Myocyte (in vitro differentiated cells): ENCODE measurements at regions not wholly inside any gene's neighbourhood (a gene's known extent, or its start where the extent isn't known, plus 50 kb on each side); places are given as distances from the start of the nearest gene placed in this dataset.

Experiments
- DNase-seq: peaks from one replicate; pipeline ENCODE4 v3.0.0-alpha.2; 2012; ENCODE audit warnings: low read depth

DNA sequence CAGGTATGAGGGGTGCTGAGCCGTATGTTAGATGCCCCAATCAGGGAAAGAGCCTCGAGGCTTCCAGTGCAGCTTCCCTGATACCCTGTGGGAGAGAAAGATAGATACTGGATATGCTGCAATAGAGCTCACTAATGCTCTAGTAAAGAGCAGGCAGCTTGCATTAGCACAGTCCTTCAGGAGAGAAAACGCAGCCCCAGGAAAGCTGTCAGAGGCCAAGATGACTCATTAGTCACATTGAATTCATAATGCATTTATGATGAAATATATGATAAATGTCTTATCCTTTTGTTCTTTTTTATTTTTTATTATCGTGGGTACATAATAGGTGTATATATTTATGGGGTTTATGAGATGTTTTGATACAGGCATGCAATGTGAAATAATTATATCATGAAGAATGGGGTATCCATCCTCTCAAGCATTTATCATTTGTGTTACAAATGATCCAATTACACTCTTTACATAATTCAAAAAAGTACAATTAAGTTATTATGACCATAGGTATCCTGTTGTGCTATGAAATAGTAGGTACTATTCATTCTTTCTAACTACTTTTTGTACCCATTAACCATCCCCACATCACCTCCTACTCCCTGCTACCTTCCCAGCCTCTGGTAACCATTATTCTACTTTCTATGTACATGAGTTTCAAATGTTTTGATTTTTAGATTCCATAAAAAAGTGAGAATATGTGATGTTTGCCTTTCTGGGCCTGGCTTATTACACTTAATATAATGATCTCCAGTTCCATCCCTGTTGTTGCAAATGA lies 94.5 kb upstream of the TOP3B start:
- peak; percentile 37 for DNase-seq

DNA sequence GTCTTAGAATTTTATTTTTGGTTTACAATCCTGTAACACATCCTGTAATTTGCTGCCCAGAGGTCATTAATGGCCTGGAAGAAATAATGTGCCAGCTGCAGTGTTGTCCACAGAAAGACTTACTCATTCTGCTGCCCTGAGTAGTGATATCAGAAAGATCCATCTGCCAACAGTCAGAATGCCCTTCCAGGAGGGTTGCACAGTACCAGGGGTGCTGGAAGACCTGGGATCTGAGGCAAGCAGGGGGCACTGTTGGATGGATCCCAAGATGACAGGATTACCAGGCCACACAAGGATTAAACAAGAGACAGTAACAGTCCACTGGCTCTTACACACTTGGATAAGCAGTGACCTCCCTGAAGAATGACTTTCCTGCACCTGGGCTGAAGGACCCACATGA lies 93.8 kb upstream of the TOP3B start:
- peak; percentile 88 for DNase-seq

DNA sequence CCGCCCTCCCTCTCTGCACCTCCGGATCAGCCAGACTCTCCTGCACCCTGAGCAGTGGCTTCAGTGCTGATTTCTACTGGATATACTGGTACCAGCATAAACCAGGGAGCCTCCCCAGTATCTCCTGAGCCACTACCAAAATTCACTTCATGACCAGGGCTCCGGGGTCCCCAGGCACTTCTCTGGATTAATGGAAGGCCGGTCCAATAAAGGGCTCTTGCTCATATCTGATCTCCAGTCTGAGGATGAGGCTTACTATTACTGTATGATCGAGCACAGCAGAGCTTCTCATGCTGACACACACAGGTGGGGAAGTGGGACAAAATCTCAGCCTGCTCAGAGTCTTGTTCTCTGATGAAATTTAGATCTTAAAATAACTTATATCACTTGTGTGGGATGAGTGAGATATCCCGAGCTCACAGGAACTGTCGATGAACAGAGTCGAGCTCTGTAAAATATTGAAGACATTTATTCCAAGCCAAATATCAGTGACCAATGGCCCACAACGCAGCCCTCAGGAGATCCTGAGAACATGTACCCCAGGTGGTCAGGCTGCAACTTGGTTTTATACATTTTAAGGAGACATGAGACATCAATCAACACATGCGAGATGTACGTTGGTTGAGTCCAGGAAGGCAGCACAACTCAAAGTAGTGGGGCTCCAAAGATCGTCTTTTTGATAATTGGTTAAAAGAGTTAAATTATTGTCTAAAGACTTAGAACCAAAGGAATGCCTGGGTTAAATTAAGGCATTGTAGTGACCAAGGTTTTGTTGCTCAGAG lies 93.0 kb upstream of the TOP3B start:
- DNase-seq: peak; percentile 41

DNA sequence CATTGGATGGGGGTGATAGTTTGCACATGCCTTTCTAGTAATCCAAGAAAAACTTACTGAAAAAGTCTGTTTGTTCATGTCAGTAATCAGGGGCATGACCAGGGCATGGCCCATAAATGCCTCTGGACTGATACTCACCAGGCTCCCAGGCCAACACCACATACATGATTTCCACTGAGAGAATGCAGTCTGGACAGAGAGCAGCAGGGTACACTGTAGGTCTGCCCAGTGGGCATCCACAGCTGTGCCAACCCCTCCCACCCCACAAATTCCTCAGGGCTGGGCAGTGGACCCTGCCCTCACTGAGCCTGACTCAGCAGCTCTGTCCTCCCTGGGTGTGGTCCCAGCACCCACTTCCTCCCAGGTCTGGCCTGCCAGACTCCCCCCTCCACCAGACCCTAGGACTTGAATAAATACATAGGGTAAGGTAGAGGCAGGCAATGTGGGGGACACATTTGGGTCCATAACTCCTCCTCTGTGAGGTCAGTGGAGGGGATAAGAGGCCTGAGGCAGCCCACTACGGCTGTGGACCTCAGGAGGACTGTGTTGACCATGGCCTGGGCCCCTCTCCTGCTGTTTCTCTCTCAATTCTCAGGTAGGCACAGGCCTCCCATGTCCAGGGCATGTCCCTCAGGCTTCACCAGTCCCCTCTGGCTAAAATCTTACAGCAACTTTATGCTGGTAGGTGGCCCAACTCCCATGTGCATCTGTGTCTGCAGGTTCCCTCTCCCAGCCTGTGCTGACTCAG lies 92.2 kb upstream of the TOP3B start:
- peak; percentile 93 for DNase-seq

DNA sequence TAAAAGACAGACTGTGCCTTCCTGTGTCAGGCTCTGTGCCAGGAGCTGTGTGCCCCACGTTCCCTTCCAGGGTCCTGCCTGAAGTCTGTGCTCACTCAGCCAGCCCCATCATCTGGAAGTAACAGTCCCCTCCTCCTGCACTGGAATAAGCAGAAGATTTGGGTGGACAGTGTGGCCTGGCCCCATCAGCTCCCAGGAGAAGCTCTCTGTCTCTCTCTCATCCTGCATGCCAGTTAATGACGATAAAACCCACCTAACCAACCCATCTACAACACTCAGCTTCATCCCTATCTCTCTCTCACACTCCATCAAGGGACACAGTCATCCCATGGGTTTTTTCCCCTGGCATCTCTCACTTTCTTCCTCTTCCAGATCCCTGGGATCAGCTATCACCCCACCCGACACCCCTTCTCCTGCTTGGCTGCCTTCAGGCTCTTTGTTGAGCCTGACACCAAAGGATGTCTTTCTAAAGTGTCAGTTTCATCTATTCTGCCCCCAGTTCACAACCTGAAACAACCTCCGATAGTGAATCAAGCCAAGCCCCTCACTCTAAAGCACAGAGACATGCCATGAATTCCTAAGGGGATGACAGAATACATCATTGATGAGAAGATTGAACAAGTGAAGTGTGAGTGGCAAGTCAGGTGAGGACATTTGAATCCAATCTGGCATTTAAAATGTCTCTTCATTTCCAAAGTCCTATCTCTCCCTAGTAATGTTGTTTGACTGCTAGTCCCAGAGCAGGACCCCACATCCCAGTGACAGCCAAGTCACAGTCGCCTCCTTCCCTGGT lies 91.4 kb upstream of the TOP3B start:
- DNase-seq: no peak

DNA sequence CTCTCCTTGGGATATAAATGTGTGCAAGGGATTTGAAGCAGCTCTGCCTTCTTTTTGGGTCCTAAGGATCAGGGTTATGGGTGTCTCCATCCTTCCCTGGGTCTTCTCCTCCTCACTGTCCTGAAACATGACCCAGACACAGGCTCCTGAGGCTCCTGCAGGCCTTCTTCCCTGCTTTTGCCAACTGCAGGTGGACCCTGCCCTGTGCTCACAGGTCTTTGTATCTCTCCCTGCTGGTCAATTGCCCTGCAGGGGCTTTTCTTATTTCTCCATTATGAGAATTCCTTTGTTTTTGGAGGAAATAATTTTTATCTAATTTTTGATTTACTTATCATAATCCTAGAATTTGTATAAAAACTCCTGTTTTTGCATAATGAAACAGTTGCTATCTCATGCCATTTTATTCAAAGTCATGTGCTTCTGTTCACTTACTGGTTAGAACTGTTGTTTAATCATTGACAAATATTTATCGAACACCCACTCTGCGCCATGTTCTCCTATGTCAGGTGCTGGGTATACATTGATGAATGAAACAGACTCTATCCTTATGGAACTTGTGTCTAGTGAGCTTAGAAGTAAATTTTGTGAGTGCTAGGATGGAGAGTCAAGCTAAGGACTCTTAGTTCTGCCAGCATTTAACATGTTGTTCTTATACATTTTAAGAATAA lies 89.7 kb upstream of the TOP3B start:
- DNase-seq: no peak

DNA sequence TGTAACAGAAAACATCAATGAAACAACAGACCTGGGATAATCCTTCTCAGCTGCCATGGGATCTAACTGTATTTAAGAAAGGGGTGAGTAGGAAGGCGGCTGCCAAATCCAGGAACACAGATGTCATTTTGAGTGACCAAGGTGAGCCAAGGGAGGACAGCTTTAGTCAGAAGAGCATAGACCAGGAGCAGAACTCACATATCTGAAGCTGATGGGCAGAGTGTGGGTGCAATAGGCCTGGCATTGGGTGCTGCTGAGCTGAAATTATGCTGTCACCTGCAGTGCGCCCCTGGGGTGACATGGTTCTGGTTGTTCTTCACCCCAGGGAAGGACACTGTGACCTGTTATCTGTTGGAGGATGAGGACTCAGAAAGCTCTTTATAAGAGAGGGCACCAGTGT lies 88.9 kb upstream of the TOP3B start:
- no peak for DNase-seq

DNA sequence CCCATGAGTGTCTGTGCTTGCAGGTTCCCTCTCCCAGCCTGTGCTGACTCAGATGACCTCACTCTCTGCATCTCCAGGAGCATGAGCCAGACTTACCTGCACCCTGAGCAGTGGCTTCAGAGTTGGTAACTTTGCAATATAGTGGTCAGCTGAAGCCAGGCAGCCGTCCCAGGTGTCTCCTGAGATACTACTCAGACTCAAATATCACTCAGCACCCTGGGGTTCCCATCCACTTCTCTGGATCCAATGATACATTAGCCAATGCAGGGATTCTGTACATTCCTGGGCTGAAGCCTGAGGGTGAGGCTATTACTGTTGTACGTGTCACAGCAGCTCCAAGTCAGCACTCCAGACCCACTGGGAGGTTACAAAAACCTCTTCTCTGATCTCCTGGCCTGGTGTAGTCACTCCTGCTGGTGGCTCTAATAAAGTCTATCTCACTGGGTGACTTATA lies 87.8 kb upstream of the TOP3B start:
- no peak for DNase-seq

DNA sequence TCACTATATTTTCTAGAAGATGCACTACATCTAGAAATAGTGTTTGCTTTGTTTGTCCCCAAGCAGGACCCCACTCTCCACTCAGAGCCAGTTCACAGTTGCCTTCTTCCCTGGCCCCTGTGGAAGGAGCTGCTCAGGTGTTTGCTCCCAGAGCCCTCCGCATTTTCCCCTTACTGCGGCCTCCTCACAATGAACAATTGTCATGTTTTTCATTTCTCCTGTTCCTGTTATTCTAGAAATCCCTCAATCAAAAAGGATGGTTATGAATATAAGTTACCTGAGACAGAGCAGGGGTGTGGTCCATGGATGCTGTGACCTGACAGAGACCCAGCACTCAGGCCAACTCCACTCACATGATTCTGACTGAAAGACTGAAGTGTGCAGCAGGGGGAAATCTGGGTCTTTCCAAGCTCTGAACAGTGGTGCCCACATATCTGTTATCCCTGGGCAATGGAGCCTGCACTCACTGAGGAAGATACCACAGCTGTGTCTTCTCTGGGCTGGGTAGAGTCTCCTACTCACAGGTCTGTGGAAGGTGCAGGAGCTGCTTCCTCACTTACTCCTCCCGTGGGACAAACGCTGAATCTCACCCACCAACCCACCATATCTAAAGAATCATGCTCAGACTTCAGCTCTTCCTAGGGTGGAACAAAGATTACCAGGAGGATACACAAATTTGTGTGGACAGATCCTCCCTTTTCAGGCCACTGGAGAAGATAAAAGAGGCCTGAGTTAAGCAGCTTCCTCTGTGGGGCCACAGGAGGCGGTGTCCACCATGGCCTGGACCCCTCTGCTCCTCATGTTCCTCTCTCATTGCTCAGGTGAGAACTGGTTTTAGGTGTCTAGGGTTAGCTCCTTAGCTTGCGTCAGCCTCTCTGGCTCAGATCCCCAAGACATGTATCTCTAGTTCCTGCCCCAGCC lies 87.1 kb upstream of the TOP3B start:
- DNase-seq: no peak

DNA sequence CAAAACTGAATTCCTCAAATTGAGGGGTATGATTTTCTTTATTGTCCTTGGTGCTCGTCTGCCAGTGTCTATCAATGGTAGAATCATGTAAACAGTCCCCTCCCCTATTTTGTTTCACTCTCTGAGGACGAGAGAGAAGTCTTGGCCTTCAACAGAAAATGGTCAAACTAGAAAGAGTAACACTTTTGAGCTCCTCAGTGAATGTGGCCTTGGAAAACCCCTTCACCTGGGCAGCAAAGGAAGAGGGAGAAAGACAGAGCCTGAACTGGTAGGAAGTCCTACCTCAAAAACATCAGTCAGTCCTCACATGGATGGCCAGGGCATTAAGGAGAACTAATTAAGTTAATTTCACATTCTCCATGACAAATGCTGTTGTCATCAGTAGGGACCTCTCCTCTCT lies 86.1 kb upstream of the TOP3B start:
- no peak for DNase-seq

DNA sequence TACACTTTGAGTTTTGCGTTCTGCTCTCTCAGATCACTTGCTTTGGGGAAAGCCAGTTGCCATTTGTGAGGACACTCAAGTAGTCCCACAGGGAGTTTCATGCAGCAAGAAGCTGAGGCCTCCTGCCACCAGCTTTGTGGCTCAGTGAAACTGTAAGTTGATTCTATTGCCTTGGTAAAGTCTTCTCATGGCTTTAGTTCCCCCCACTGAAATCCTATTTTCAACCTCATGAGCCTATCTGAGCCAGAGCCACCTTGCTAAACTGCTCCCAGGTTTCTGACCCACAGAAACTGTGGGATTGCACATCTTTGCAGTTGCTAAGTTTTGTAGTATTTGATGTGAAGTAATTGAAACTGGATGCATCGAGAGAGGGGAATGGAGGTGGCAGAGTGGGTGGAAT lies 85.4 kb upstream of the TOP3B start:
- no peak for DNase-seq

DNA sequence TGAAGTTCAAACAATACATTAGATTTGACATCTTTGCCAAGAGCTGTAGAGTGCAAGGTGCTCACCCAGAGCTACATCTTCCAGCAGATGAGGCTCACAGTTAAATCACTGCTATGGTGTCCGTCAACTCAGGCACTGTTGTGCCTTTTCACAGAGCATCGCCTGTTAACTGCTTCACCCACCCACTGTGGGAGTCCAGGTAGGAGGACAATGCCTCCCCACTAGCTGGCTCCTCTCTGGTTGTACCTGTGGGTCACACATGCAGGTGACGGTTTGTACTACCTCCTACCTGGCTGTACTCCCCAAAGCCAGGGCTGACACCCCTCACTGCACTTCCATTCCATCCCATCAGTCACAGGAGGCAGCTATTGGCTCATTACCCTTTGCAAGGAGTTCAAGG lies 84.6 kb upstream of the TOP3B start:
- no peak for DNase-seq

DNA sequence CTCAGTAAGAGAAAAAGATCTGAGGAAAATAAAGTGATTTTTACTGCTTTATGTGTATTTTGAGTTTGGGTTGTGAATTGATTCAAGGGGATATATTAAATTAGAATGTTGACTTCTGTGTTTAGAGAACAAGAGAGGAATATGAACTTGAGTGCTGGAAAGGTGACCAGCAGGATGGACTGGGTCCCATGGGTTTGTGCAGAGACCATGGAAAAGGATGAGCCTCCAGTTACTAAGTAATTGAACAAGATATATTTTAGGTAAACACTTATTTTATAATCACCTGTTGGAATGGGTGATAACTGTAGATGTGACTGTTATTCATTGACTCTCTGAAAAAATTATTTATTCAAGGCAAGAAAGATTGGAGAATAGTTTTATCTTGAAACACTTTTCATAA lies 82.0 kb upstream of the TOP3B start:
- DNase-seq: no peak

DNA sequence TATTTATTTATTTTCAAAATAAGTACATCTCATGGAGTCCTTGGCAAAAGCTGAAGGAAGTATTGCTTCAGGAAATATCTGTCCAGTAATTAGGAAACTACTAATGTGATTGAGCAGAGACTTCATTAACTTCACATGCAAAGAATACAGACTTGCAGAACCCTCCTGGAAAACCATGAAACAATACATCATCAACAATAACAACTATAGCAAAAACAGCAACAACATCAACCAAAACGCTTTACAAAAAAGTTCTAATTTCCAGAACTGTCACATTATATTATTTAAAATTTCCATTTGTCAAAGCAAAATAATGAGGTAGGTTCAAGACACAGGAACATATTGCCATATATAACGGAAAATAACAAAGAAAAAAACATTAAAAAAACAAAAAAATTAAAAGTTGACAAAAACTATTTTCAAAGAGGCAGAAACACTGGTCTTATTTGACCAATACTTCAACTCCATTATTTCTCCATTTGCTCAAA lies 79.8 kb upstream of the TOP3B start:
- DNase-seq: no peak

DNA sequence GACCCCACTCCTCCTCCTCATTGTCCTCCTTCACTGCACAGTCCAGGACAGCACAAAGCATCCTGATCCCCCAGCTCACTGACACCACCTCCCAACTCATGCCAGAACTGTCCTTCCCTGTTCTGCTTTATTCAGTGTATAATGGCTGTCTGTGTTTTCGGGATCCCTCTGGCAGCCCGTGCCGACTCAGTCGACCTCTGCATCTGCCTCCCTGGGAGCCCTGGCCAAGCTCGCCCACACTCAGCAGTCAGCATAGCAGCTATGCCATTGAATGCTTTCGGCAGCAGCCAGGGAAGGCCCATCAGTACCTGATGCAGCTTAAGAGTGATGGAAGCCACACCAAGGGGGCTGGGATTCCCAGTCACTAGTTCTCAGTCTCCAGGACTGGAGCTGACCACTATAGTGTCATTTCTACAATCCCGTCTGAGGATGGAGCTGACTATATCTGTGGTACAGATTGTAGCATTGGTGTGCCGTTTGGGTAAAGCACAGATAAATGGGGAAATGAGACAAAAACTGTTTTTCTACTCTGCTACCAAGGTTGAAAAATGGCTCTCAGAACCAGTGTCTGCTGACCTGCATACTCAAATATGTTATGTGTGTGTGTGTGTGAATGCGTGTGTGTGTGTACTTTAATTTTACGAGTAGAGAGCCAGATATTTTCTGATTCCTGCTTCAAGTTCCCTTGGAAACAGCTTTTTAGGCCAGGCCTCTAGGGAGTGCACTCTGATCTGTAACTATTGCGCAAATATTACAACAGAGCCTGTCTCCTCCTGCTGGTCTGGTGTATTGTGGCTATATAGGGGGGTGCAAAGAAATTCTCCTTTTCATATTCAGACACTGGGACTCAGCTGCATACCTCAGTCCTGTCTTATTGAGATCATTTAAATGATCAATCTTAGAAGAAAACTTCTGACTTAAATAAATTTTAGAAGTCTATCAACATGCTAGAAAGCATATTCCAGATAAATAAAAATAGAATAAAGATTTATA lies 78.8 kb upstream of the TOP3B start:
- peak; percentile 41 for DNase-seq

DNA sequence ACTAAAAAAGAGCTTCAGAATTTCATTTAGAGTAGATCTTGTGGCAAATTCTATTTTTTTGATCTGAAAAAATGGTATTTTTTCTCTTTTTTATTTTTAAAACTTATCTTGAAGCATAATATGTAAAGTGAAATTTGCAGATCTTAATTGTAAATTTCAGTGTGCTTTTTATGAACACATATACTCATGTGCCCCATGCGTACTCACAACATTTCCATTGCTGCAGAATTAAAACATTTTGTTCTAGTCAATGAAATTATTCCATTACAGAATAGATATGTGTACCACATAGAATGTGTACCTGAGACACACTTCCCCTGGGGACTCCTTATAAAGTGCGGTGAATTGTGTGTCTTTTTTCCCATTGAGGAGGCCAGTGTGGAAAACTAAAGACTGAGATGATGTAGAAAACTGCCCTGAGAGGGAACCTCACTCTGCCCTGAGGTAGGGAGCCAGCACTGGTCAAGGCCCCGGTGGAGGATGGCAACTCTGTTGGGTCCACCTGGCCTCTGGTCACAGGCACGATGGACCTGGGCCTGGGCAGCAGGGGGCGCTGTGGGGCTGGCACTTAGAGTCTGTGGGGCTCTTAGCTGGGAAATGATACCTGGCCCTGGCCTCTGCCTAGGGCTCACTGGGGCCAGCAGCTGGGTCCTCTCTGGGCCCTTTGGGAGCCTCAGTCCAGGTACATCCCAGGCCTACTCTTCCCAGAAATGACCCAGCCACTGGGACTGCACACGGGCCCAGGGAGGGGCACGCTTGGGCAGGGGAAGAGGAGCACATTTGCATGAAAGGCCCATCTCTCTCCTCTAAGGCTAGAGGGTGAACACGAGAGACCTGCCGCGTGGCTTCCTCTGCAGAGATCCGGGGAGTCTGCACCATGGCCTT lies 77.9 kb upstream of the TOP3B start:
- DNase-seq: peak; percentile 63
